ENCODE measurements at regions not wholly inside any gene's neighbourhood (a gene's known extent, or its start where the extent isn't known, plus 50 kb on each side); places are given as distances from the start of the nearest gene placed in this dataset.
"Not testable (repeated sequence)": the region's sequence is repeated elsewhere in the genome, so short reads cannot be mapped to it uniquely, and the experiment has no call there.

DNA sequence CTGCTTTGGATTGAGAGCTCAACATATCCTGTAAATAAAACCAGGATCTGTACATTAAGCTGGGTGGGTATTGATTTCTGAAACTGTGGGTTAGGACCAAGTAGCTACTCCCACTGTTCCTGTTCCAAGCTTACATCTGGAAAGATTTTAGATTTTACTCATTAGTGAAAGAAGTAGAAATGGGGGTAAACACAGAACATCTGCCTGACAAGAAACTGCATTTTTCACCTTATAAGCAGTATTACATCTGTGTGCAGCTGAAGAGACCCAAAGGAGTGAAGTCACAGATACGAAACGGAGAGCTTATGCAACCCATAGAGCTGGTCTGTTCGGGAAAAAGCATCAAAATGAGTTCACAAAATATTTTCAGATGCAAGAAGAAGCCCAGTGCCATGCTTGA is 235.2 kb downstream of the SLITRK5 start:
- Histone ChIP-seq H3K27me3 (ENCODE audit: insufficient read depth, low read length) (no peaks in the 10 kb centered on the region), H3K4me1 (ENCODE audit: insufficient read depth, low read length) (no peaks in the 10 kb centered on the region), H3K9me3 (ENCODE audit: low read depth, low read length) (peaks cover 4% of the 10 kb centered on the region), H3K4me3 (ENCODE audit: low read length) (no peak overlapping the region)

DNA sequence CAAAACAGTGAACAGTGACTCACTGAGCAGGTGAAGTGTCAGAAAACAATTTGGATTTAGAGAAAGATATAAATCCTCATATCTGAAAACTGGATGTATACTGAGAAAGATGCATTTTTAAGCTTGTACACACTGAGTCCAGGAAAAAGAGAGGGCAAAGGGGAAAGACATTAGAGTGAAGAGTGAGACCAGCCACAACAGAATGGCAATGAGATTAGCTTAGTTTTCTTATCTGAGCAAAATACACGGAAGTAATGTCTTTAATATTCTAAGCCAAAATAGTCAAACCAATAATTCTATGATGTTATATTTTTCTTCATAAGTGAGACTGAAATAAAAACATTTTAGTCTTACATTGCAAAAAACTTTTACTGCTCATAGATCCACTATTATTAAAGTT is 236.0 kb downstream of the SLITRK5 start:
- Histone ChIP-seq H3K4me1 (ENCODE audit: insufficient read depth, low read length) (no peaks in the 10 kb centered on the region), H3K27me3 (ENCODE audit: insufficient read depth, low read length) (no peaks in the 10 kb centered on the region), H3K9me3 (ENCODE audit: low read depth, low read length) (peaks cover 4% of the 10 kb centered on the region), H3K4me3 (ENCODE audit: low read length) (no peak overlapping the region)

DNA sequence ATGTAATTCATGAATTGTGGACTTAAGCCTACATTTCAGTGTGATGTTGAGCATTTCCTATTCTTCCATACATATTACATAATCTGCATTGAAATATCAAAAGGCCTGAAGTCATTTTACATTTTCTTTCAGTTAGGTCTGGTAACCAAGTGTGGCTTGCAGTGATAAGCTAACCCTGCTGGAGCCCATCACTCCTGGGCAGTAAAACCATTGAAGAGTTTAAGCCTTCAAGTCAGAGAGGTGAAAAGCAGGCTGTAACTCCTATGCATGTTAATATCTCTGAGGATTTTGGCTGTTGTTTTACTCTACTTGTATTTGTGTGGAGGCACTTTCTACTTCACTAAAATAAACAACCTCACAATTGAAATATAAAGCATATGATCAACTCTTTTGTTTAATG is 248.8 kb downstream of the SLITRK5 start:
- no peaks in the 10 kb centered on the region for H3K4me1 ChIP-seq (ENCODE audit: insufficient read depth, low read length)

DNA sequence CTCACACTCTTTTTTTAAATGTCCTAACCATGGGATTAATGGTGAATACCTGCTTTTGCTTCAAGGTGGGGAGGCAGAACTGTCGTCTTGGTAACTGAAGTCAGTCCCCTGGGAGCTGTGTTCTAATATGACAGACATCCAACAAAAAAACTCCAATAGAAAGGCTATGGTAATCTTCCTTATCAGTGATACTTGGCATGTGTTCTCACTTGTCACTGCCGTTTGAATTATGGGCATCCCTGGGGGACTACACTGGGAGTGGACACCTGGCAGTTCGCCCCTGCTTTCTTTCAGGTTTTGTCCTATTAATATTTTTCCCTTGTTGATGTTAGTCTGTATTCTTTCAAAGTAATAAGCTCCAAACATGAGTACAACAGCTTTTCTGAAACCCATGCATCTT is 252.6 kb downstream of the SLITRK5 start:
- Histone ChIP-seq H3K27me3 (ENCODE audit: insufficient read depth, low read length) (no peaks in the 10 kb centered on the region), H3K9me3 (ENCODE audit: low read depth, low read length) (no peaks in the 10 kb centered on the region), H3K4me1 (ENCODE audit: insufficient read depth, low read length) (no peaks in the 10 kb centered on the region), H3K4me3 (ENCODE audit: low read length) (no peak overlapping the region)

More for the DNA sequence above, 248.8 kb downstream of the SLITRK5 start:
- Histone ChIP-seq H3K4me3 (ENCODE audit: low read length) (no peak overlapping the region), H3K27me3 (ENCODE audit: insufficient read depth, low read length) (no peaks in the 10 kb centered on the region), H3K9me3 (ENCODE audit: low read depth, low read length) (no peaks in the 10 kb centered on the region)

DNA sequence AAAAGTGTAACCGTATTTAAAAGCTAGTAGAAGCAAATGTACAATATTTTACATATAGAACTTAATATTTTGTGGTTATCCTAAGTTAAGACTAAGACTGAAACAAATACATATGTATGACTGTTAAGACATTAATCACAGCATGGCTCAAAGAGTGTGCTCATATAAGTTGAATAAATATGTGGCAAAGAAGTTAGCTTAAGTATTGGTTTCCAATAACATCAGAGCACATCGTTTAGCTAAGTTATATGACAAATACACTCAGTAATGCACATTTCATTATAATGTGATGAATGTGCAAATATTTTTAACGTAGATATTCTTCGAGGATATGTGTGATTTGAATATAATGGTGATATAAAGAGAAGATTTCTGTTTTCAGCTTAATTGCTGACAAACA is 253.8 kb downstream of the SLITRK5 start:
- Histone ChIP-seq H3K4me1 (ENCODE audit: insufficient read depth, low read length) (no peaks in the 10 kb centered on the region), H3K4me3 (ENCODE audit: low read length) (no peak overlapping the region), H3K27me3 (ENCODE audit: insufficient read depth, low read length) (no peaks in the 10 kb centered on the region), H3K9me3 (ENCODE audit: low read depth, low read length) (no peaks in the 10 kb centered on the region)

DNA sequence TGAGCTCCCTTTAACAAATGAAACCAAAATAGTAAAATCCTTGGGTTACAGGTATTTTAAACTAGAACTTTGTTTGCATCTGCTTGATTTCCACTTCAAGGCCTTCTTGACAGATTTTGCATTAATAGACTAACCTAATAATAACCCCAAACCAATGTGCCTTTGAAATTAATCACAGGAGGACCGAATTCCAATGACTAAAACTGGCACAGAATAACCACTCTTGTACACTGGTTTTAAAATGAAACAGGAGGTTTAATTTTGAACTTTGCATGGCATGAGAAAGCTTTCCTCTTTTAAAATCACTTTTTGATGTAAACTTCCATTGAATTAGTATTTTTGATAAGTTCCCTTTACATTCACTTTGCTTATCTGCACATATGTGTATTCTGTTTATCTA is 269.6 kb downstream of the SLITRK5 start:
- Histone ChIP-seq H3K4me1 (ENCODE audit: insufficient read depth, low read length) (no peaks in the 10 kb centered on the region), H3K9me3 (ENCODE audit: low read depth, low read length) (no peaks in the 10 kb centered on the region), H3K27me3 (ENCODE audit: insufficient read depth, low read length) (no peaks in the 10 kb centered on the region), H3K4me3 (ENCODE audit: low read length) (no peak overlapping the region)

DNA sequence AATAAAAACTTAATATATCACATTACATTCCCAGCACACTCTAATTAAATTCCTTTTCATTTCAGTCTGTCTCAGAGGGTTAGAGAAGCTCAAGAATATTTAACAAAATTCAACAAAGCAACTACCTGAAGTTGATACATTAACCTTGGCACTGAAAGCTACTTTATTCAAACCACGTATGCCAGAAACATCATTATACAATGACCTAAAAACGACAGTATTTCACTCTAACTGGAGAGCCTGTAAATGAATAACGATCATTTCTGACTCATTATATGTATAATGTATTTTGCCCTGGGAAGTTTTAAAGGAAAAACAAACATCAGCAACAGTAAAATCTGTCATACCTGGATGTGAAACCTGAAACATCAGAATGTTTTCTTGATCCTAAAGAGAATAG is 270.1 kb downstream of the SLITRK5 start:
- H3K9me3 ChIP-seq (ENCODE audit: low read depth, low read length): no peaks in the 10 kb centered on the region
- H3K27me3 ChIP-seq (ENCODE audit: insufficient read depth, low read length): no peaks in the 10 kb centered on the region
- no peaks in the 10 kb centered on the region for H3K4me1 ChIP-seq (ENCODE audit: insufficient read depth, low read length)
- no peak overlapping the region for H3K4me3 ChIP-seq (ENCODE audit: low read length)

DNA sequence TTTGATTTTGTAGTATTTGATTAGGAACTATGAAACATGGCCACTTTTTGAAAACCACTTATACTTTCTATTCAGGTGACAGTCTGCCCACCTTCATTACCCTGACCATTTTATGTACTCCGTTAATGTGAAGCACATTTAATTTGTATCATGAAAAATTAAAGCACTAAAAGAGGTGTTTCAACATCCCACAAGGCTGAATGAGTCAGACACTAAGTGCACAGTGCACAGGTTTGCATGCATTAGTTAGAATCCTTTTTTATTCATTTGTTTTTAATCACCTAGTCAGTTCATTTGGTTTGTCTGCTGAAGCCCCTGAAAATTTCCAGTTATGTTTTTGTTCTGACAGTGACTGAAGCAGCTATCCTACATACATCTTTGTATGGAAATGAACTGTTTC is 271.0 kb downstream of the SLITRK5 start:
- H3K9me3 ChIP-seq (ENCODE audit: low read depth, low read length): no peaks in the 10 kb centered on the region
- H3K4me1 ChIP-seq (ENCODE audit: insufficient read depth, low read length): no peaks in the 10 kb centered on the region
- no peaks in the 10 kb centered on the region for H3K27me3 ChIP-seq (ENCODE audit: insufficient read depth, low read length)

DNA sequence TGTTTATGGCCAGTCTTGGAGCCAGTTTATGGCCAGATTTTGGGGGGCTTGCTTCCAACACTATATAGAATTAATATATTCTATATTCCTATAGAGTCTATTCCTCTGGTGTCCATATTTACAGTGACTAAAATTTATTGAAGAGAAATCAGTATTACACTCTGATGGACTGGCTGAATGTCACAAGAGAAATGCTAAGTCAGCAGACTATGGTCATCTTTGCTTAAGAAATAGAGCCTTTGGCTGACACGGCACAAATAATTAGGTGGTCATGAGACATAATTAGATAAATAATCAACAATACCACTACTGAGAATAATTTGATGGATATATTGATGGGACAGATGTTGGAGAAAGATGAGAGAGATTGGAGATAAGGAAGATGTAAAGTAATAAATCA is 272.9 kb downstream of the SLITRK5 start:
- H3K27me3 ChIP-seq (ENCODE audit: insufficient read depth, low read length): no peaks in the 10 kb centered on the region
- no peak overlapping the region for H3K4me3 ChIP-seq (ENCODE audit: low read length)
- no peaks in the 10 kb centered on the region for H3K4me1 ChIP-seq (ENCODE audit: insufficient read depth, low read length)
- H3K9me3 ChIP-seq (ENCODE audit: low read depth, low read length): no peaks in the 10 kb centered on the region

More for the DNA sequence above, 271.0 kb downstream of the SLITRK5 start:
- no peak overlapping the region for H3K4me3 ChIP-seq (ENCODE audit: low read length)

DNA sequence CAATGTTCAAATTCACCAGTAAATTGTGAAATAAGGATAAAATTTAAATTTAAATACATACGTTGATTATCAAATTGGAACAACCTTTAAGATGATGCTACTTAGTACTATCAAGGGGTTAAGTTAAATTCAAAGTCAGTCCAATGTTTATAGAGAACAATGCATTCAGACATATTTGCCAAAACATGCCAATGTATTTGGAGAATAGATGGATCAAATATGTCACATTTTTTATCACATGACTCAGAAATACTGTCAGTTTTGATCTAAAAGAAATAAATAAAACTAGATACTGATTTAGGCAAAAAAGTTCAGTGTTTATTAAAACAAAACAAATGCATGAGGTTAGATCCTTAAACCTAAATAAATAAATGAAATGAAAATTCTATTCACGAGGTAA is 281.2 kb downstream of the SLITRK5 start:
- Histone ChIP-seq H3K27me3 (ENCODE audit: insufficient read depth, low read length) (no peaks in the 10 kb centered on the region), H3K4me3 (ENCODE audit: low read length) (no peak overlapping the region), H3K9me3 (ENCODE audit: low read depth, low read length) (no peaks in the 10 kb centered on the region), H3K4me1 (ENCODE audit: insufficient read depth, low read length) (no peaks in the 10 kb centered on the region)

DNA sequence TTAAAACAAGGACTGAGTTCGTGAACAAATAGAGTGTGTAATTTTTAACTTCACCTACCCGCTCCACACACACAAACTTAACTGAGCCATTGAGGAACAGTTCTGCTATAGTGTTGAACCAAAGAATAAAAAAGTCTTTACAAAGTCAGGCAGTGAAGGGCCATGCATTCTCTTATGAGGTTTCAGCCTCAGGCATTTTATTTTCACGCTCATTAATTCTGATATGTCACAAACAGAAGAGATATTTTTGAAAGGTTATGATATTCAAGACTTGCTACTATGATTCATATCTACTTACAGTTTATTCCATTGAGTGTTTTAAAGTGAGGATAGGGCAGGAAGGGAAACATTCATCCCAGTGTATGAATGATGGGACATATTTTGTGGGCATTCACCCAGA is 282.2 kb downstream of the SLITRK5 start:
- H3K27me3 ChIP-seq (ENCODE audit: insufficient read depth, low read length): no peaks in the 10 kb centered on the region
- no peak overlapping the region for H3K4me3 ChIP-seq (ENCODE audit: low read length)
- no peaks in the 10 kb centered on the region for H3K4me1 ChIP-seq (ENCODE audit: insufficient read depth, low read length)
- no peaks in the 10 kb centered on the region for H3K9me3 ChIP-seq (ENCODE audit: low read depth, low read length)

DNA sequence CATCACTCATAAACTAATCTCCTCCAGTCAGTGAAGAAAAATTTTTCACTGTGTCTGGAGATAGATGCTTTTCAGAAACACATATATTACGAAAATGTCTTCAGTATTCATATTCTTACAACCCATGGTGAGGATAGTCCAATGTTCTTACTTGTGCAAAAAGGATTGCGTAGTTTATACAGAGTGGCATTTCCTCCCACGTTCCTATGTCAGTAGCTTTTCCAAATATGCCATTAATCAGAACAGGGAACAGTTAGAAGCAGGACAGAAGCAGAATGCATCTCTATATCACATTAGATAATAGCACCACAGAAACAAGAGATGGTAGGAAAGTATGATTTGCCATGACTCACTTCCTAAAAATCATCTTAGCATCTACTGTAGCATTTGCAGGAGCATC is 282.9 kb downstream of the SLITRK5 start:
- no peaks in the 10 kb centered on the region for H3K4me1 ChIP-seq (ENCODE audit: insufficient read depth, low read length)
- H3K4me3 ChIP-seq (ENCODE audit: low read length): no peak overlapping the region
- H3K27me3 ChIP-seq (ENCODE audit: insufficient read depth, low read length): no peaks in the 10 kb centered on the region
- H3K9me3 ChIP-seq (ENCODE audit: low read depth, low read length): no peaks in the 10 kb centered on the region

DNA sequence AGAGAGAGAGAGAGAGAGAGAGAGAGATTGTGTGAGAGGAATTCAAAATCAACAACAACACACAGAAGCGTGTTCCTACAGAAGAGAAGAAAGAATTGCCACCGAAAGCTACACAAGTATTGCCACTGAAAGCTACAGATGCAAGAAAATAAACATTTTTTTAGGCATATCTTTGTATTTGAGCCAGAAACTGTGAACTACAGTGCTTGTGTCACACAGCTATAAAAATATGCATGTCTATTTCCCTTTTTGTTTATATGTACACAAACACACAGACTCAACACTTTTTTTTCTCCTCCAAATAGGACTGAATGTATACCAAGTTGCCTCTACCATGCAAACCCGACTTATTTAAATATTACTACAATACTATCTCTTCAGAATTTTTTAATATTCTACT is 290.4 kb downstream of the SLITRK5 start:
- no peaks in the 10 kb centered on the region for H3K27me3 ChIP-seq (ENCODE audit: insufficient read depth, low read length)
- H3K4me1 ChIP-seq (ENCODE audit: insufficient read depth, low read length): no peaks in the 10 kb centered on the region
- H3K4me3 ChIP-seq (ENCODE audit: low read length): no peak overlapping the region
- H3K9me3 ChIP-seq (ENCODE audit: low read depth, low read length): no peaks in the 10 kb centered on the region

DNA sequence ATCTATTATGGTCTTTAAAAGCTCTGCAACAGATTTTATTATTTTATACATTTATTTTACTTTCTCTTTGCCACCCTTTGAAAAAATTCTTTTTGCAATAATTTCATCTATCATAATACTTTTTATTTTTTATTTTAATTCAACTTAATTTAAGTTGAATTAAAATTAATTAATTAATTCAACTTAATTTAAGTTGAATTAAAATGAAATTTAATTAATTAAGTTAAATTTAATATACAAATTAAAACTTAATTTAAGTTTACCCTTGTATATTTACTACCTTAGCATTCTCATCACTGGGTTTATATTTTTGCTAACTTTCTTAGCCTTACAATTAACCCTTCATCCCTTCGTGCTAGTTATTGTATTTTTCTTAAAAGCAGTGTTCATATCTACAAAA is 301.4 kb downstream of the SLITRK5 start:
- no peaks in the 10 kb centered on the region for H3K4me1 ChIP-seq (ENCODE audit: insufficient read depth, low read length)
- H3K27me3 ChIP-seq (ENCODE audit: insufficient read depth, low read length): no peaks in the 10 kb centered on the region
- no peak overlapping the region for H3K4me3 ChIP-seq (ENCODE audit: low read length)
- H3K9me3 ChIP-seq (ENCODE audit: low read depth, low read length): no peaks in the 10 kb centered on the region

DNA sequence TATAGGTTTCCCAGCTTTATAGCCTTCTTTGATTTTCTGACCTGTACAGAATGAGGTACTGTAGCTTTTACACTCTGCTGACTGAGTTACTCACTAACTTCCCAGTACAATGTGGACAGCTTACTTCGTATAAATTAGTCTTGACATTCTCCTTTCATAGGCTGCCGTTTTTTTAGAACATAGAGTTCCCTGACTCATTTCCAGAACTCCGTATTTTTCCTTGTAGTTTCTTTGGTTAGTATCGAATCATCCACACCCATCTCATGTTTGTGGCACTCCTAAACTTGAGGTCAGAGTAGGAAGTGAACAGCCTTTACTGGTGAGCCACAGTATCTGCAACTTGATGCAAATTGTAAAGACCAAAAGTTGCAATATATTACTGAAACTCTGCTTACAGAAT is 303.9 kb downstream of the SLITRK5 start:
- Histone ChIP-seq H3K4me3 (ENCODE audit: low read length) (no peak overlapping the region), H3K27me3 (ENCODE audit: insufficient read depth, low read length) (no peaks in the 10 kb centered on the region), H3K4me1 (ENCODE audit: insufficient read depth, low read length) (no peaks in the 10 kb centered on the region)

DNA sequence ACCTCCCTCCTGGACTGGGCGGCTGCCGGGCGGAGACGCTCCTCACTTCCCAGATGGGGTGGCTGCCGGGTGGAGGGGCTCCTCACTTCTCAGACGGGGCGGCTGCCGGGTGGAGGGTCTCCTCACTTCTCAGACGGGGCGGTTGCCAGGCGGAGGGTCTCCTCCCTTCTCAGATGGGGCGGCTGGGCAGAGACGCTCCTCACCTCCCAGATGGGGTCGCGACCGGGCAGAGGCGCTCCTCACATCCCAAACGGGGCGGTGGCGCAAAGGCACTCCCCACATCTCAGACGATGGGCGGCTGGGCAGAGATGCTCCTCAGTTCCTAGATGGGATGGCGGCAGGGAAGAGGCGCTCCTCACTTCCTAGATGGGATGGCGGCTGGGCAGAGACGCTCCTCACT is 305.5 kb downstream of the SLITRK5 start:
- H3K9me3 ChIP-seq (ENCODE audit: low read depth, low read length); H3K27me3 ChIP-seq (ENCODE audit: insufficient read depth, low read length); H3K4me3 ChIP-seq (ENCODE audit: low read length): not testable (repeated sequence)

More for the DNA sequence above, 303.9 kb downstream of the SLITRK5 start:
- no peaks in the 10 kb centered on the region for H3K9me3 ChIP-seq (ENCODE audit: low read depth, low read length)

DNA sequence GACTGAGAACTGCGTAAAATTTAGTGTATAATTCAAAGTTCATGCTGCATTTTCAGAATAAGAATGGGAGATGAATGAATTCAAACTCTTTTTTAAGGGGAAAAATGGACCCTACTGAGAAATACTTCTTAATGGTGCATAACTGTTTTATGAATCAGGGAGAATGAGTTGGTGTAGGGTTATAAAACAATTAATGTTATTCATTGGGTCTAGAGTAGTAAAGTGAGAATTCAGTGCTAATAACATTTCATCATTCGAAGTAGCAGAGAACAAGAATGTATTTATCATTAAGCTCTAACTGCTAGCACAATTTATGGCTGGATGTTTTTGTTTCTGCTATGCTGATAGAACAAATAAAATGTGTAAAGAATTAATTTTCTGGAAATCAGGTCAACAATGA is 310.2 kb downstream of the SLITRK5 start:
- no peaks in the 10 kb centered on the region for H3K27me3 ChIP-seq (ENCODE audit: insufficient read depth, low read length)
- no peak overlapping the region for H3K4me3 ChIP-seq (ENCODE audit: low read length)
- H3K9me3 ChIP-seq (ENCODE audit: low read depth, low read length): no peaks in the 10 kb centered on the region
- H3K4me1 ChIP-seq (ENCODE audit: insufficient read depth, low read length): no peaks in the 10 kb centered on the region

More for the DNA sequence above, 305.5 kb downstream of the SLITRK5 start:
- H3K4me1 ChIP-seq (ENCODE audit: insufficient read depth, low read length): not testable (repeated sequence)

Measured in mononuclear cell (primary cell).